HEK293 (cell line): ENCODE measurements at regions not wholly inside any gene's neighbourhood (a gene's known extent, or its start where the extent isn't known, plus 50 kb on each side); places are given as distances from the start of the nearest gene placed in this dataset.

ENCODE experiments used
- CTCF ChIA-PET: fragments of 350-600 bp; formaldehyde crosslinking; extraction: SDS; loops from one replicate; lab custom pipeline; 2021; ENCODE audit warnings: antibody characterized with exemption; lab: Yijun Ruan, JAX
- POLR2A ChIA-PET: fragments of 300-600 bp; formaldehyde crosslinking; extraction: SDS; loops from one replicate; lab custom pipeline; 2020; ENCODE audit warnings: antibody characterized with exemption, inconsistent platforms; lab: Yijun Ruan, JAX
- H3K27ac ChIP-seq: fragments of 200-500 bp; sonication (Bioruptor generic); 2 replicates; pipeline ENCODE4 v1.5.1; 2014; ENCODE audit warnings: low read depth, low read length, control low read depth, inconsistent platforms; ENCODE audit errors: extremely low read depth
- H3K36me3 ChIP-seq, 2 experiments: fragments of 200-500 bp in 1 of 2; sonication (Bioruptor generic) in 1 of 2; 1 replicate in 1 of 2; 2 replicates in 1 of 2; pipeline ENCODE4 v1.5.1; 2014 to 2017; ENCODE audit warnings: inconsistent platforms in 2 of 2, low read length in 2 of 2; ENCODE audit not compliant: control insufficient read depth in 2 of 2, insufficient read depth in 1 of 2
- H3K4me1 ChIP-seq: fragments of 200-500 bp; sonication (Bioruptor generic); 2 replicates; pipeline ENCODE4 v1.5.1; 2014; ENCODE audit warnings: mild to moderate bottlenecking, low read length, inconsistent platforms; ENCODE audit not compliant: control insufficient read depth, insufficient read depth
- H3K4me3 ChIP-seq: 2 replicates; pipeline ENCODE4 v1.5.1; 2011; ENCODE audit warnings: low read depth, mild to moderate bottlenecking, control low read depth, low read length, moderate library complexity
- H3K9me3 ChIP-seq: fragments of 200-500 bp; sonication (Bioruptor generic); 2 replicates; pipeline ENCODE4 v1.5.1; 2014; ENCODE audit warnings: low read depth, low read length, inconsistent platforms; ENCODE audit not compliant: control insufficient read depth, insufficient read depth
- BCL11A ChIP-seq: fragments of 450-650 bp; formaldehyde crosslinking; IDR thresholded peaks from 2 replicates; pipeline ENCODE4 v1.5.1; 2016; ENCODE audit warnings: low read depth, missing biosample characterization, missing genetic modification characterization
- HOXA7 ChIP-seq: sonication (generic); formaldehyde crosslinking; IDR thresholded peaks from 2 replicates; pipeline ENCODE4 v1.8.1; 2022; ENCODE audit warnings: missing genetic modification reagents, borderline replicate concordance
- OVOL3 ChIP-seq: fragments of 450-650 bp; formaldehyde crosslinking; IDR thresholded peaks from 2 replicates; pipeline ENCODE4 v1.5.1; 2016; ENCODE audit warnings: missing biosample characterization, missing genetic modification characterization
- SP2 ChIP-seq: fragments of 450-650 bp; formaldehyde crosslinking; IDR thresholded peaks from 2 replicates; pipeline ENCODE4 v1.5.1; 2016; ENCODE audit warnings: missing biosample characterization, missing genetic modification characterization
- ZBTB21 ChIP-seq: fragments of 450-650 bp; formaldehyde crosslinking; IDR thresholded peaks from 2 replicates; pipeline ENCODE4 v1.5.1; 2017; ENCODE audit warnings: missing biosample characterization, missing genetic modification characterization
- ZNF132 ChIP-seq: fragments of 450-650 bp; formaldehyde crosslinking; IDR thresholded peaks from 2 replicates; pipeline ENCODE4 v1.5.1; 2017; ENCODE audit warnings: missing biosample characterization, missing genetic modification characterization, borderline replicate concordance
- ZNF140 ChIP-seq: fragments of 450-650 bp; formaldehyde crosslinking; IDR thresholded peaks from 2 replicates; pipeline ENCODE4 v1.5.1; 2016; ENCODE audit warnings: missing biosample characterization, missing genetic modification characterization
- ZNF157 ChIP-seq: fragments of 450-650 bp; formaldehyde crosslinking; IDR thresholded peaks from 2 replicates; pipeline ENCODE4 v1.5.1; 2016; ENCODE audit warnings: missing biosample characterization, missing genetic modification characterization
- ZNF24 ChIP-seq: fragments of 450-650 bp; formaldehyde crosslinking; IDR thresholded peaks from 2 replicates; pipeline ENCODE4 v1.5.1; 2016; ENCODE audit warnings: missing biosample characterization, missing genetic modification characterization
- ZNF324 ChIP-seq: fragments of 450-650 bp; formaldehyde crosslinking; IDR thresholded peaks from 2 replicates; pipeline ENCODE4 v1.5.1; 2016; ENCODE audit warnings: missing biosample characterization, missing genetic modification characterization
- ZNF514 ChIP-seq: fragments of 450-650 bp; formaldehyde crosslinking; IDR thresholded peaks from 2 replicates; pipeline ENCODE4 v1.5.1; 2016; ENCODE audit warnings: missing biosample characterization, missing genetic modification characterization
- ZNF521 ChIP-seq: fragments of 450-650 bp; formaldehyde crosslinking; IDR thresholded peaks from 2 replicates; pipeline ENCODE4 v1.5.1; 2017; ENCODE audit warnings: missing biosample characterization, mild to moderate bottlenecking, missing genetic modification characterization
- ZNF555 ChIP-seq: fragments of 450-650 bp; formaldehyde crosslinking; conservative IDR thresholded peaks from 2 replicates; pipeline ENCODE4 v1.5.1; 2017; ENCODE audit warnings: missing biosample characterization, mild to moderate bottlenecking, missing genetic modification characterization, inconsistent platforms
- ZNF76 ChIP-seq: fragments of 450-650 bp; formaldehyde crosslinking; IDR thresholded peaks from 2 replicates; pipeline ENCODE4; 2016; ENCODE audit warnings: low read depth, missing biosample characterization, missing genetic modification characterization, borderline replicate concordance
- ZNF792 ChIP-seq: fragments of 450-650 bp; formaldehyde crosslinking; IDR thresholded peaks from 2 replicates; pipeline ENCODE4 v1.5.1; 2016; ENCODE audit warnings: missing biosample characterization, missing genetic modification characterization
- ZSCAN23 ChIP-seq: fragments of 450-650 bp; formaldehyde crosslinking; IDR thresholded peaks from 2 replicates; pipeline ENCODE4 v1.5.1; 2016; ENCODE audit warnings: missing biosample characterization, missing genetic modification characterization
- TF ChIP-seq, protein P1 (sequence below): fragments of 450-650 bp; formaldehyde crosslinking; IDR thresholded peaks from 2 replicates; pipeline ENCODE4 v1.5.1; 2016; ENCODE audit warnings: missing biosample characterization, missing genetic modification characterization
- TF ChIP-seq, protein P2 (sequence below): fragments of 450-650 bp; formaldehyde crosslinking; IDR thresholded peaks from 2 replicates; pipeline ENCODE4 v1.5.1; 2017; ENCODE audit warnings: missing biosample characterization, missing genetic modification characterization
- TF ChIP-seq, protein P3 (sequence below): fragments of 450-650 bp; formaldehyde crosslinking; IDR thresholded peaks from 2 replicates; pipeline ENCODE4 v1.5.1; 2017; ENCODE audit warnings: missing biosample characterization, missing genetic modification characterization
- TF ChIP-seq, protein P4 (sequence below): fragments of 450-650 bp; formaldehyde crosslinking; IDR thresholded peaks from 2 replicates; pipeline ENCODE4 v1.5.1; 2016; ENCODE audit warnings: missing biosample characterization, missing genetic modification characterization
- TF ChIP-seq, protein P5 (sequence below): fragments of 450-650 bp; formaldehyde crosslinking; IDR thresholded peaks from 2 replicates; pipeline ENCODE4 v1.5.1; 2016; ENCODE audit warnings: missing biosample characterization, missing genetic modification characterization
- TF ChIP-seq, protein P6 (sequence below): fragments of 450-650 bp; formaldehyde crosslinking; IDR thresholded peaks from 2 replicates; pipeline ENCODE4 v1.5.1; 2016; ENCODE audit warnings: missing biosample characterization, missing genetic modification characterization, borderline replicate concordance
- TF ChIP-seq, protein P7 (sequence below): fragments of 450-650 bp; formaldehyde crosslinking; conservative IDR thresholded peaks from 2 replicates; pipeline ENCODE4 v1.5.1; 2016; ENCODE audit warnings: low read depth, missing biosample characterization, missing genetic modification characterization

DNA sequence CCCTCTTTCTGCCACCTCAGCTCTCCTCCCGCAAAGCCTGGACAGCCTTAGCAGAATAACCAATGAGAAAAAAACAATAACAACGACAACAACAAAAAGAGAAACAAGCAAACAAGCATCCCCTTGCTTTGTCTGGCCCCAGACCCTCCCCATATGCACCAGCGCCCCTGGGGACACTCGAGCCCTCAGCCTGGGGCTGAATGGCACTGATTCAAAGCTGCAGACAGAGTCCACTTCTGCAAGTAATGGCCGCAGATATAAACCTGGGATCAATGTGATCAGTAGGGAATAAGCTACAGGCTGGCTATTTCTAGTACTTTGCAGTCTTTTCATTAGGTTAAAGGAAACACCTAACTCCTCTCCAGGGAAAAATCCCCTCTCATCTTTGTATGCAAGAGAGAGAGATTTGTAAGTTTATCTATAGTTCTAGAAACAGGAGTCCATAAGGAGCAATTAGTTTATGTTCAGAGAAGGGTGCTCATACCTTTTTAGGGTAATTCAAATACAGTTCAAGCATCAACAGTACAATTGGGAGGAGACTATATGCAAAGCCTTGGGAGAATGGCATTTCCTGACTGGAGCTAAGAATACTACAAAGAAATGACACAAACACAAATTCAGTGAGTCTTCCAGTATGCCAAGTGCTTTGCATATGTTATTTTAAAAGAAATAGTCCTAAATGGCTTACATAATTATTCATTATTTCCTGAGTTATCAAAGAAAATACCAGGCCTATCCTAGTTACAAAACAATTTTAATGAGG lies 122.3 kb upstream of the DDX18 start:
- no peak overlapping the region for H3K4me3 ChIP-seq
- no peaks in the 10 kb centered on the region for H3K9me3 ChIP-seq
- H3K27ac ChIP-seq, result no peak overlapping the region
- CTCF ChIA-PET, result no interaction called here
- no peak for TF ChIP-seq OVOL3
- TF ChIP-seq ZNF324 (tag by site-specific recombination), result no peak
- no peak for TF ChIP-seq ZNF76 (tag by site-specific recombination)
- no peak for TF ChIP-seq ZNF555 (tag by site-specific recombination)
- TF ChIP-seq, protein P1, sequence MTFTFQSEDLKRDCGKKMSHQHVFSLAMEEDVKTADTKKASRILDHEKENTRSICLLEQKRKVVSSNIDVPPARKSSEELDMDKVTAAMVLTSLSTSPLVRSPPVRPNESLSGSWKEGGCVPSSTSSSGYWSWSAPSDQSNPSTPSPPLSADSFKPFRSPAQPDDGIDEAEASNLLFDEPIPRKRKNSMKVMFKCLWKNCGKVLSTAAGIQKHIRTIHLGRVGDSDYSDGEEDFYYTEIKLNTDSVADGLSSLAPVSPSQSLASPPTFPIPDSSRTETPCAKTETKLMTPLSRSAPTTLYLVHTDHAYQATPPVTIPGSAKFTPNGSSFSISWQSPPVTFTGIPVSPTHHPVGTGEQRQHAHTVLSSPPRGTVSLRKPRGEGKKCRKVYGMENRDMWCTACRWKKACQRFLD (tag by site-specific recombination), result no peak
- no peak for TF ChIP-seq ZNF792 (tag by site-specific recombination)
- TF ChIP-seq, protein P2, sequence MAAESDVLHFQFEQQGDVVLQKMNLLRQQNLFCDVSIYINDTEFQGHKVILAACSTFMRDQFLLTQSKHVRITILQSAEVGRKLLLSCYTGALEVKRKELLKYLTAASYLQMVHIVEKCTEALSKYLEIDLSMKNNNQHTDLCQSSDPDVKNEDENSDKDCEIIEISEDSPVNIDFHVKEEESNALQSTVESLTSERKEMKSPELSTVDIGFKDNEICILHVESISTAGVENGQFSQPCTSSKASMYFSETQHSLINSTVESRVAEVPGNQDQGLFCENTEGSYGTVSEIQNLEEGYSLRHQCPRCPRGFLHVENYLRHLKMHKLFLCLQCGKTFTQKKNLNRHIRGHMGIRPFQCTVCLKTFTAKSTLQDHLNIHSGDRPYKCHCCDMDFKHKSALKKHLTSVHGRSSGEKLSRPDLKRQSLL (tag by site-specific recombination), result no peak
- TF ChIP-seq SP2 (tag by site-specific recombination), result no peak
- TF ChIP-seq ZBTB21 (tag by site-specific recombination), result no peak
- no peak for TF ChIP-seq HOXA7 (CRISPR knock-in tag)
- no peak for TF ChIP-seq BCL11A (tag by site-specific recombination)
- no peak for TF ChIP-seq ZNF514
- TF ChIP-seq, protein P3, sequence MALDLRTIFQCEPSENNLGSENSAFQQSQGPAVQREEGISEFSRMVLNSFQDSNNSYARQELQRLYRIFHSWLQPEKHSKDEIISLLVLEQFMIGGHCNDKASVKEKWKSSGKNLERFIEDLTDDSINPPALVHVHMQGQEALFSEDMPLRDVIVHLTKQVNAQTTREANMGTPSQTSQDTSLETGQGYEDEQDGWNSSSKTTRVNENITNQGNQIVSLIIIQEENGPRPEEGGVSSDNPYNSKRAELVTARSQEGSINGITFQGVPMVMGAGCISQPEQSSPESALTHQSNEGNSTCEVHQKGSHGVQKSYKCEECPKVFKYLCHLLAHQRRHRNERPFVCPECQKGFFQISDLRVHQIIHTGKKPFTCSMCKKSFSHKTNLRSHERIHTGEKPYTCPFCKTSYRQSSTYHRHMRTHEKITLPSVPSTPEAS (tag by site-specific recombination), result no peak
- no peak for TF ChIP-seq ZSCAN23
- no peak for TF ChIP-seq ZNF521
- TF ChIP-seq, protein P4, sequence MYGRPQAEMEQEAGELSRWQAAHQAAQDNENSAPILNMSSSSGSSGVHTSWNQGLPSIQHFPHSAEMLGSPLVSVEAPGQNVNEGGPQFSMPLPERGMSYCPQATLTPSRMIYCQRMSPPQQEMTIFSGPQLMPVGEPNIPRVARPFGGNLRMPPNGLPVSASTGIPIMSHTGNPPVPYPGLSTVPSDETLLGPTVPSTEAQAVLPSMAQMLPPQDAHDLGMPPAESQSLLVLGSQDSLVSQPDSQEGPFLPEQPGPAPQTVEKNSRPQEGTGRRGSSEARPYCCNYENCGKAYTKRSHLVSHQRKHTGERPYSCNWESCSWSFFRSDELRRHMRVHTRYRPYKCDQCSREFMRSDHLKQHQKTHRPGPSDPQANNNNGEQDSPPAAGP (tag by site-specific recombination), result no peak
- TF ChIP-seq ZNF140 (tag by site-specific recombination), result no peak
- TF ChIP-seq, protein P5, sequence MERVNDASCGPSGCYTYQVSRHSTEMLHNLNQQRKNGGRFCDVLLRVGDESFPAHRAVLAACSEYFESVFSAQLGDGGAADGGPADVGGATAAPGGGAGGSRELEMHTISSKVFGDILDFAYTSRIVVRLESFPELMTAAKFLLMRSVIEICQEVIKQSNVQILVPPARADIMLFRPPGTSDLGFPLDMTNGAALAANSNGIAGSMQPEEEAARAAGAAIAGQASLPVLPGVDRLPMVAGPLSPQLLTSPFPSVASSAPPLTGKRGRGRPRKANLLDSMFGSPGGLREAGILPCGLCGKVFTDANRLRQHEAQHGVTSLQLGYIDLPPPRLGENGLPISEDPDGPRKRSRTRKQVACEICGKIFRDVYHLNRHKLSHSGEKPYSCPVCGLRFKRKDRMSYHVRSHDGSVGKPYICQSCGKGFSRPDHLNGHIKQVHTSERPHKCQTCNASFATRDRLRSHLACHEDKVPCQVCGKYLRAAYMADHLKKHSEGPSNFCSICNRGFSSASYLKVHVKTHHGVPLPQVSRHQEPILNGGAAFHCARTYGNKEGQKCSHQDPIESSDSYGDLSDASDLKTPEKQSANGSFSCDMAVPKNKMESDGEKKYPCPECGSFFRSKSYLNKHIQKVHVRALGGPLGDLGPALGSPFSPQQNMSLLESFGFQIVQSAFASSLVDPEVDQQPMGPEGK, result no peak
- TF ChIP-seq ZNF132 (tag by site-specific recombination), result no peak
- no peaks in the 10 kb centered on the region for H3K36me3 ChIP-seq
- POLR2A ChIA-PET, result no interaction called here
- H3K4me1 ChIP-seq, result no peaks in the 10 kb centered on the region

DNA sequence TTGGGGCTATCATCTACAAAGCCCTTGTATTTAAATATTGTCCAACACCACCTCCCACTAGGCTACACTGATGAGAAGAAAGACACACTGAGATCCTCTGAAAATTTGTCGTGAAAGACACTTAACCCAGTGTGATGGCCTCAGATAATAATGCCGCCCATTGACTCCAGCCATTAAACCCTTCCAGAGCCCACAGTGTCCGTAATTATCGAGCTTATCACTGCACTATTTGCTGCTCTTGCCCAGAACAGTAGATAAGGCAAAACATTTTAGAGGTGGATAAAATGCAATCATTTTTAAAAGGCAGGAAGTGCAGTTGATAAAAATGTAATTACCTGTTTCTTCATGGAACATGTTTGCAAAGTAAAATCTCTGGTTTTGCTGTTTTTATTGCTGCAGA lies 121.3 kb upstream of the DDX18 start:
- H3K9me3 ChIP-seq, result no peaks in the 10 kb centered on the region
- H3K27ac ChIP-seq, result no peak overlapping the region
- no peaks in the 10 kb centered on the region for H3K36me3 ChIP-seq
- H3K4me1 ChIP-seq, result no peaks in the 10 kb centered on the region
- ChIA-PET POLR2A (no interaction called here), CTCF (no interaction called here)
- no peak overlapping the region for H3K4me3 ChIP-seq
- TF ChIP-seq, protein P6, sequence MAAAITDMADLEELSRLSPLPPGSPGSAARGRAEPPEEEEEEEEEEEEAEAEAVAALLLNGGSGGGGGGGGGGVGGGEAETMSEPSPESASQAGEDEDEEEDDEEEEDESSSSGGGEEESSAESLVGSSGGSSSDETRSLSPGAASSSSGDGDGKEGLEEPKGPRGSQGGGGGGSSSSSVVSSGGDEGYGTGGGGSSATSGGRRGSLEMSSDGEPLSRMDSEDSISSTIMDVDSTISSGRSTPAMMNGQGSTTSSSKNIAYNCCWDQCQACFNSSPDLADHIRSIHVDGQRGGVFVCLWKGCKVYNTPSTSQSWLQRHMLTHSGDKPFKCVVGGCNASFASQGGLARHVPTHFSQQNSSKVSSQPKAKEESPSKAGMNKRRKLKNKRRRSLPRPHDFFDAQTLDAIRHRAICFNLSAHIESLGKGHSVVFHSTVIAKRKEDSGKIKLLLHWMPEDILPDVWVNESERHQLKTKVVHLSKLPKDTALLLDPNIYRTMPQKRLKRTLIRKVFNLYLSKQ, result no peak
- TF ChIP-seq ZNF24 (tag by site-specific recombination) (no peak), ZNF157 (tag by site-specific recombination) (no peak)
- TF ChIP-seq, protein P7, sequence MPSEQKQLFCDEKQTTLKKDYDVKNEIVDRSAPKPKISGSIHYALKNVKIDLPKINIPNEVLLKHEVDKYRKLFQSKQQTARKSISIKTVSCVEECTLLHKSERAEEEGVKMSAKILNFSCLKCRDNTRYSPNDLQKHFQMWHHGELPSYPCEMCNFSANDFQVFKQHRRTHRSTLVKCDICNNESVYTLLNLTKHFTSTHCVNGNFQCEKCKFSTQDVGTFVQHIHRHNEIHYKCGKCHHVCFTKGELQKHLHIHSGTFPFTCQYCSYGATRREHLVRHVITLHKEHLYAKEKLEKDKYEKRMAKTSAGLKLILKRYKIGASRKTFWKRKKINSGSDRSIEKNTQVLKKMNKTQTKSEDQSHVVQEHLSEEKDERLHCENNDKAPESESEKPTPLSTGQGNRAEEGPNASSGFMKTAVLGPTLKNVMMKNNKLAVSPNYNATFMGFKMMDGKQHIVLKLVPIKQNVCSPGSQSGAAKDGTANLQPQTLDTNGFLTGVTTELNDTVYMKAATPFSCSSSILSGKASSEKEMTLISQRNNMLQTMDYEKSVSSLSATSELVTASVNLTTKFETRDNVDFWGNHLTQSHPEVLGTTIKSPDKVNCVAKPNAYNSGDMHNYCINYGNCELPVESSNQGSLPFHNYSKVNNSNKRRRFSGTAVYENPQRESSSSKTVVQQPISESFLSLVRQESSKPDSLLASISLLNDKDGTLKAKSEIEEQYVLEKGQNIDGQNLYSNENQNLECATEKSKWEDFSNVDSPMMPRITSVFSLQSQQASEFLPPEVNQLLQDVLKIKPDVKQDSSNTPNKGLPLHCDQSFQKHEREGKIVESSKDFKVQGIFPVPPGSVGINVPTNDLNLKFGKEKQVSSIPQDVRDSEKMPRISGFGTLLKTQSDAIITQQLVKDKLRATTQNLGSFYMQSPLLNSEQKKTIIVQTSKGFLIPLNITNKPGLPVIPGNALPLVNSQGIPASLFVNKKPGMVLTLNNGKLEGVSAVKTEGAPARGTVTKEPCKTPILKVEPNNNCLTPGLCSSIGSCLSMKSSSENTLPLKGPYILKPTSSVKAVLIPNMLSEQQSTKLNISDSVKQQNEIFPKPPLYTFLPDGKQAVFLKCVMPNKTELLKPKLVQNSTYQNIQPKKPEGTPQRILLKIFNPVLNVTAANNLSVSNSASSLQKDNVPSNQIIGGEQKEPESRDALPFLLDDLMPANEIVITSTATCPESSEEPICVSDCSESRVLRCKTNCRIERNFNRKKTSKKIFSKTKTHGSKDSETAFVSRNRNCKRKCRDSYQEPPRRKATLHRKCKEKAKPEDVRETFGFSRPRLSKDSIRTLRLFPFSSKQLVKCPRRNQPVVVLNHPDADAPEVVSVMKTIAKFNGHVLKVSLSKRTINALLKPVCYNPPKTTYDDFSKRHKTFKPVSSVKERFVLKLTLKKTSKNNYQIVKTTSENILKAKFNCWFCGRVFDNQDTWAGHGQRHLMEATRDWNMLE (tag by site-specific recombination), result no peak
